SK-N-SH (cell line): ENCODE measurements at regions not wholly inside any gene's neighbourhood (a gene's known extent, or its start where the extent isn't known, plus 50 kb on each side); places are given as distances from the start of the nearest gene placed in this dataset.

Experiments used
- CTCF ChIA-PET: fragments of 300-600, 350-600 bp; formaldehyde crosslinking; extraction: SDS; loops from one replicate; lab custom pipeline; 2021; lab: Yijun Ruan, JAX
- POLR2A ChIA-PET: fragments of 350-600 bp; sonication (Branson Sonifier 250); formaldehyde crosslinking; extraction: SDS; loops from one replicate; lab custom pipeline; 2020; ENCODE audit warnings: antibody characterized with exemption, inconsistent platforms; lab: Yijun Ruan, JAX
- DNase-seq: peaks from one replicate; pipeline ENCODE4 v3.0.0; 2012
- H2AFZ ChIP-seq: fragments of 200-600 bp; sonication (generic); 2 replicates; pipeline ENCODE4 v1.8.1; 2016; ENCODE audit warnings: antibody characterized with exemption, mild to moderate bottlenecking, low read depth
- H3F3A ChIP-seq: fragments of 200-600 bp; sonication (generic); replicated peaks from 2 replicates; pipeline ENCODE3; 2016; ENCODE audit warnings: antibody characterized with exemption, mild to moderate bottlenecking; ENCODE audit not compliant: insufficient read depth
- H3K27ac ChIP-seq, 2 experiments: fragments of 200-500 bp in 1 of 2; fragments of 200-600 bp in 1 of 2; sonication (Bioruptor generic) in 1 of 2; sonication (generic), shearing (Covaris generic) in 1 of 2; 2 replicates each; pipeline versions ENCODE4 v1.5.1 to v1.6.1; 2014 to 2016; ENCODE audit warnings: low read depth in 2 of 2, inconsistent platforms in 1 of 2, low read length in 1 of 2, mild to moderate bottlenecking in 1 of 2, mixed read lengths in 1 of 2
- H3K27me3 ChIP-seq: fragments of 200-600 bp; sonication (generic), shearing (Covaris generic); 2 replicates; pipeline ENCODE4 v1.6.1; 2016; ENCODE audit warnings: mixed run types; ENCODE audit not compliant: insufficient read depth
- H3K36me3 ChIP-seq, 2 experiments: fragments of 200-500 bp in 1 of 2; fragments of 200-600 bp in 1 of 2; sonication (Bioruptor generic) in 1 of 2; sonication (generic) in 1 of 2; replicated peaks in 1 of 2; 2 replicates each; pipeline versions ENCODE3 to v1.5.1; 2014 to 2016; ENCODE audit warnings: low read length in 1 of 2, mild to moderate bottlenecking in 1 of 2; ENCODE audit not compliant: insufficient read depth in 2 of 2, control insufficient read depth in 1 of 2
- H3K4me1 ChIP-seq, 2 experiments: fragments of 200-500 bp in 1 of 2; fragments of 200-600 bp in 1 of 2; sonication (Bioruptor generic) in 1 of 2; sonication (generic), shearing (Covaris generic) in 1 of 2; 2 replicates each; pipeline versions ENCODE4 v1.5.1 to v1.6.1; 2014 to 2016; ENCODE audit warnings: low read depth in 1 of 2, low read length in 1 of 2, mixed run types in 1 of 2; ENCODE audit not compliant: insufficient read depth in 2 of 2, control insufficient read depth in 1 of 2
- H3K4me2 ChIP-seq: fragments of 200-600 bp; sonication (generic), shearing (Covaris generic); 2 replicates; pipeline ENCODE4 v1.6.1; 2017; ENCODE audit warnings: mixed run types
- H3K4me3 ChIP-seq, 2 experiments: fragments of 200-500 bp in 1 of 2; fragments of 200-600 bp in 1 of 2; sonication (Bioruptor generic) in 1 of 2; sonication (generic), shearing (Covaris generic) in 1 of 2; 2 replicates each; pipeline versions ENCODE4 v1.5.1 to v1.8.1; 2014 to 2016; ENCODE audit warnings: low read depth in 2 of 2, inconsistent platforms in 1 of 2, low read length in 1 of 2, mild to moderate bottlenecking in 1 of 2, mixed read lengths in 1 of 2, moderate library complexity in 1 of 2
- H3K79me2 ChIP-seq: fragments of 200-600 bp; sonication (generic); 2 replicates; pipeline ENCODE4 v1.8.1; 2017; ENCODE audit warnings: mild to moderate bottlenecking; ENCODE audit not compliant: insufficient read depth
- H3K9ac ChIP-seq: fragments of 200-600 bp; sonication (generic); 2 replicates; pipeline ENCODE4 v1.6.1; 2017; ENCODE audit warnings: mixed run types
- H3K9me2 ChIP-seq: fragments of 200-600 bp; sonication (generic); 2 replicates; pipeline ENCODE4 v1.6.1; 2017; ENCODE audit warnings: mixed run types
- H3K9me3 ChIP-seq: fragments of 200-600 bp; sonication (generic); 2 replicates; pipeline ENCODE4 v1.6.1; 2017; ENCODE audit warnings: mixed run types, mild to moderate bottlenecking, moderate library complexity
- H4K20me1 ChIP-seq: fragments of 200-600 bp; sonication (generic); 2 replicates; pipeline ENCODE4 v1.6.1; 2017; ENCODE audit warnings: mild to moderate bottlenecking, mixed run types; ENCODE audit not compliant: insufficient read depth
- CHD2 ChIP-seq: fragments of 150-350 bp; IDR thresholded peaks from 2 replicates; pipeline ENCODE4 v1.6.1; 2018; ENCODE audit warnings: low read length; ENCODE audit not compliant: partially characterized antibody
- EP300 ChIP-seq, 2 experiments: IDR thresholded peaks; 2 replicates each; pipeline versions ENCODE4 v1.4.0 to v1.6.1; 2012; ENCODE audit warnings: borderline replicate concordance in 1 of 2, low read depth in 1 of 2, low read length in 1 of 2
- EZH2phosphoT487 ChIP-seq: fragments of 200-600 bp; sonication (generic); IDR thresholded peaks from 2 replicates; pipeline ENCODE4 v1.6.1; 2017; ENCODE audit warnings: low read depth, mixed run types, mild to moderate bottlenecking, antibody characterized with exemption, moderate library complexity, borderline replicate concordance
- FOXJ3 ChIP-seq: sonication (generic); formaldehyde crosslinking; IDR thresholded peaks from 2 replicates; pipeline ENCODE4 v1.5.1; 2020; ENCODE audit warnings: mild to moderate bottlenecking, missing genetic modification reagents
- GABPA ChIP-seq: IDR thresholded peaks from 2 replicates; pipeline ENCODE4 v1.4.0; 2012; ENCODE audit warnings: low read depth, mild to moderate bottlenecking
- GATA2 ChIP-seq: sonication (generic); formaldehyde crosslinking; IDR thresholded peaks from 2 replicates; pipeline ENCODE4 v1.5.0; 2020; ENCODE audit warnings: mild to moderate bottlenecking, missing genetic modification reagents
- JUND ChIP-seq: IDR thresholded peaks from 2 replicates; pipeline ENCODE4 v1.4.0; 2012
- MEF2A ChIP-seq: IDR thresholded peaks from 2 replicates; pipeline ENCODE4 v1.4.0; 2012; ENCODE audit warnings: low read depth, borderline replicate concordance
- MXI1 ChIP-seq: IDR thresholded peaks from 2 replicates; pipeline ENCODE4 v1.6.1; 2012; ENCODE audit warnings: mild to moderate bottlenecking, low read depth, low read length, improper control_type of control experiment
- NRF1 ChIP-seq: IDR thresholded peaks from 2 replicates; pipeline ENCODE4 v1.6.1; 2012; ENCODE audit warnings: low read depth, mild to moderate bottlenecking, low read length
- POLR2AphosphoS5 ChIP-seq: IDR thresholded peaks from 2 replicates; pipeline ENCODE4 v1.6.1; 2012; ENCODE audit warnings: low read depth, low read length
- RCOR1 ChIP-seq: fragments of 150-350 bp; IDR thresholded peaks from 2 replicates; pipeline ENCODE4 v1.6.1; 2017; ENCODE audit warnings: antibody characterized with exemption, low read length
- RXRA ChIP-seq: IDR thresholded peaks from 2 replicates; pipeline ENCODE4 v1.4.0; 2012; ENCODE audit warnings: low read depth, mild to moderate bottlenecking, borderline replicate concordance
- SIN3A ChIP-seq: IDR thresholded peaks from 2 replicates; pipeline ENCODE4 v1.6.1; 2012; ENCODE audit warnings: low read depth, mild to moderate bottlenecking, low read length, moderate library complexity, borderline replicate concordance
- TCF12 ChIP-seq: IDR thresholded peaks from 2 replicates; pipeline ENCODE4 v1.4.0; 2012
- TEAD4 ChIP-seq: IDR thresholded peaks from 2 replicates; pipeline ENCODE4 v1.4.0; 2012; ENCODE audit warnings: mild to moderate bottlenecking, borderline replicate concordance; ENCODE audit not compliant: insufficient read depth
- WGBS: methylation state at CpG from one replicate; pipeline ENCODE4 v1.1.6; 2017; ENCODE audit warnings: low lambda C conversion rate; 5-methylcytosine and 5-hydroxymethylcytosine counted together
- TF ChIP-seq, protein P1 (sequence below): IDR thresholded peaks from 2 replicates; pipeline ENCODE4 v1.4.0; 2012; ENCODE audit warnings: low read depth, borderline replicate concordance
- TF ChIP-seq, protein P2 (sequence below): fragments of 200-600 bp; sonication (generic); IDR thresholded peaks from 2 replicates; pipeline ENCODE4 v1.6.1; 2017; ENCODE audit warnings: antibody characterized with exemption, mild to moderate bottlenecking, moderate library complexity
- TF ChIP-seq, protein P3 (sequence below): IDR thresholded peaks from 2 replicates; pipeline ENCODE4 v1.4.0; 2012; ENCODE audit warnings: low read depth
- TF ChIP-seq, protein P4 (sequence below): IDR thresholded peaks from 2 replicates; pipeline ENCODE4; 2012
- TF ChIP-seq, protein P5 (sequence below): IDR thresholded peaks from 2 replicates; pipeline ENCODE4 v1.6.1; 2012; ENCODE audit warnings: mild to moderate bottlenecking, low read depth, low read length, moderate library complexity

DNA sequence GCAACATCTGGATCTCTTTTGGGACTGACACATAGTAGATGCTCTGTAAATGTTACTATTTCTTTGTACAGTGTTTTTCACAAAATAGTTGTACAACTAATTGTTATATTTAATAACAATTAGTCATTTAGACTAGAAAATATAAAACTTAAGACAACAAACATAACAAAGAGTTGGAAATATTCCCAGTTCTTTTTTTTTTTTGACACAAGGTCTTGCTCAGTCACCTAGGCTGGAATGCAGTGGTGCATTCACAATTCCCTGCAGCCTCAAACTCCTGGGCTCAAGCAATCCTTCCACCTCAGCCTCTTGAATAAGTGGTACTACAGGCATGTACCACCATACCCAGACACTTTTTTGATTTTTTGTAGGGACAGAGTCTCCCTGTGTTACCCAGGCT lies 105.8 kb downstream of the UTRN start (continued):
- TF ChIP-seq, protein P1, sequence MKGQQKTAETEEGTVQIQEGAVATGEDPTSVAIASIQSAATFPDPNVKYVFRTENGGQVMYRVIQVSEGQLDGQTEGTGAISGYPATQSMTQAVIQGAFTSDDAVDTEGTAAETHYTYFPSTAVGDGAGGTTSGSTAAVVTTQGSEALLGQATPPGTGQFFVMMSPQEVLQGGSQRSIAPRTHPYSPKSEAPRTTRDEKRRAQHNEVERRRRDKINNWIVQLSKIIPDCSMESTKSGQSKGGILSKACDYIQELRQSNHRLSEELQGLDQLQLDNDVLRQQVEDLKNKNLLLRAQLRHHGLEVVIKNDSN, result no peak
- TF ChIP-seq CHD2 (no peak), MXI1 (no peak), RXRA (no peak), GABPA (no peak), RCOR1 (no peak), MEF2A (no peak), NRF1 (no peak), EZH2phosphoT487 (no peak)
- TF ChIP-seq, protein P2, sequence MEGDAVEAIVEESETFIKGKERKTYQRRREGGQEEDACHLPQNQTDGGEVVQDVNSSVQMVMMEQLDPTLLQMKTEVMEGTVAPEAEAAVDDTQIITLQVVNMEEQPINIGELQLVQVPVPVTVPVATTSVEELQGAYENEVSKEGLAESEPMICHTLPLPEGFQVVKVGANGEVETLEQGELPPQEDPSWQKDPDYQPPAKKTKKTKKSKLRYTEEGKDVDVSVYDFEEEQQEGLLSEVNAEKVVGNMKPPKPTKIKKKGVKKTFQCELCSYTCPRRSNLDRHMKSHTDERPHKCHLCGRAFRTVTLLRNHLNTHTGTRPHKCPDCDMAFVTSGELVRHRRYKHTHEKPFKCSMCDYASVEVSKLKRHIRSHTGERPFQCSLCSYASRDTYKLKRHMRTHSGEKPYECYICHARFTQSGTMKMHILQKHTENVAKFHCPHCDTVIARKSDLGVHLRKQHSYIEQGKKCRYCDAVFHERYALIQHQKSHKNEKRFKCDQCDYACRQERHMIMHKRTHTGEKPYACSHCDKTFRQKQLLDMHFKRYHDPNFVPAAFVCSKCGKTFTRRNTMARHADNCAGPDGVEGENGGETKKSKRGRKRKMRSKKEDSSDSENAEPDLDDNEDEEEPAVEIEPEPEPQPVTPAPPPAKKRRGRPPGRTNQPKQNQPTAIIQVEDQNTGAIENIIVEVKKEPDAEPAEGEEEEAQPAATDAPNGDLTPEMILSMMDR, result no peak

DNA sequence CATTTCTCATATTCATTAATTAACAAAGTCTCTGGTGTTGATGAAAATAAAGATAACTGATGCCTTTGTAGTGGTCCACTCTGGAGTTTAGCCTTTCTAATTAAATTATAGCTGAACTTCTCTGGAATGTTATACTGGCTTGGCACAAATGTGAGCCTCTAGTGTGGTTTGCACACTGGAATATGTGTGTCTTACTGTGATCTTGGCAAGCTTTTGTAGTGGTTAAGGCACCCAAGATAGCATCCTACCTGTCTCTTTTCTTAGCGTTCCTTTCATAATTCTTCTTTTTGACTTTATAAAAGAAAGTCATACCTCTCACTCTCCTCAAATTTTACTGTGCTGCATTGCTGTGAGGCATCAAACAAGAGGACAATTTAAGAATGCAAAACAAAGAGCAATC lies 107.4 kb downstream of the UTRN start:
- H3K9me3 ChIP-seq, result no peaks in the 10 kb centered on the region
- H3K4me2 ChIP-seq, result no peak overlapping the region
- no peak overlapping the region for H3K9ac ChIP-seq
- no peak for DNase-seq
- ChIA-PET POLR2A (no interaction called here), CTCF (no interaction called here)
- no peaks in the 10 kb centered on the region for H3K36me3 ChIP-seq
- no peaks in the 10 kb centered on the region for H3K9me2 ChIP-seq
- H3K27me3 ChIP-seq, result no peaks in the 10 kb centered on the region
- H3K4me1 ChIP-seq, result no peaks in the 10 kb centered on the region
- H3K79me2 ChIP-seq, result no peaks in the 10 kb centered on the region; the same call in 1 of the 2 replicates
- WGBS, result 9% methylated on average over 1 of the region's 1 CpG
- no peak overlapping the region for H2AFZ ChIP-seq
- no peak overlapping the region for H3K27ac ChIP-seq
- no peaks in the 10 kb centered on the region for H3F3A ChIP-seq
- H3K4me3 ChIP-seq, result no peak overlapping the region
- H4K20me1 ChIP-seq, result no peaks in the 10 kb centered on the region
- TF ChIP-seq POLR2AphosphoS5 (no peak), TCF12 (no peak), EZH2phosphoT487 (no peak), JUND (no peak), MXI1 (no peak), MEF2A (no peak), GATA2 (no peak), SIN3A (no peak), EP300 (IDR thresholded peaks at IDR 0.05; ENCODE audit: borderline replicate concordance in 1 of 2, low read depth in 1 of 2, low read length in 1 of 2) (no peak), FOXJ3 (no peak), TEAD4 (no peak)
- TF ChIP-seq, protein P3, sequence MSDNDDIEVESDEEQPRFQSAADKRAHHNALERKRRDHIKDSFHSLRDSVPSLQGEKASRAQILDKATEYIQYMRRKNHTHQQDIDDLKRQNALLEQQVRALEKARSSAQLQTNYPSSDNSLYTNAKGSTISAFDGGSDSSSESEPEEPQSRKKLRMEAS, result no peak
- TF ChIP-seq, protein P2, result no peak
- TF ChIP-seq, protein P1, result no peak
- TF ChIP-seq, protein P4, sequence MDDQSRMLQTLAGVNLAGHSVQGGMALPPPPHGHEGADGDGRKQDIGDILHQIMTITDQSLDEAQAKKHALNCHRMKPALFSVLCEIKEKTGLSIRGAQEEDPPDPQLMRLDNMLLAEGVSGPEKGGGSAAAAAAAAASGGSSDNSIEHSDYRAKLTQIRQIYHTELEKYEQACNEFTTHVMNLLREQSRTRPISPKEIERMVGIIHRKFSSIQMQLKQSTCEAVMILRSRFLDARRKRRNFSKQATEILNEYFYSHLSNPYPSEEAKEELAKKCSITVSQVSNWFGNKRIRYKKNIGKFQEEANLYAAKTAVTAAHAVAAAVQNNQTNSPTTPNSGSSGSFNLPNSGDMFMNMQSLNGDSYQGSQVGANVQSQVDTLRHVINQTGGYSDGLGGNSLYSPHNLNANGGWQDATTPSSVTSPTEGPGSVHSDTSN, result no peak
- TF ChIP-seq, protein P5, sequence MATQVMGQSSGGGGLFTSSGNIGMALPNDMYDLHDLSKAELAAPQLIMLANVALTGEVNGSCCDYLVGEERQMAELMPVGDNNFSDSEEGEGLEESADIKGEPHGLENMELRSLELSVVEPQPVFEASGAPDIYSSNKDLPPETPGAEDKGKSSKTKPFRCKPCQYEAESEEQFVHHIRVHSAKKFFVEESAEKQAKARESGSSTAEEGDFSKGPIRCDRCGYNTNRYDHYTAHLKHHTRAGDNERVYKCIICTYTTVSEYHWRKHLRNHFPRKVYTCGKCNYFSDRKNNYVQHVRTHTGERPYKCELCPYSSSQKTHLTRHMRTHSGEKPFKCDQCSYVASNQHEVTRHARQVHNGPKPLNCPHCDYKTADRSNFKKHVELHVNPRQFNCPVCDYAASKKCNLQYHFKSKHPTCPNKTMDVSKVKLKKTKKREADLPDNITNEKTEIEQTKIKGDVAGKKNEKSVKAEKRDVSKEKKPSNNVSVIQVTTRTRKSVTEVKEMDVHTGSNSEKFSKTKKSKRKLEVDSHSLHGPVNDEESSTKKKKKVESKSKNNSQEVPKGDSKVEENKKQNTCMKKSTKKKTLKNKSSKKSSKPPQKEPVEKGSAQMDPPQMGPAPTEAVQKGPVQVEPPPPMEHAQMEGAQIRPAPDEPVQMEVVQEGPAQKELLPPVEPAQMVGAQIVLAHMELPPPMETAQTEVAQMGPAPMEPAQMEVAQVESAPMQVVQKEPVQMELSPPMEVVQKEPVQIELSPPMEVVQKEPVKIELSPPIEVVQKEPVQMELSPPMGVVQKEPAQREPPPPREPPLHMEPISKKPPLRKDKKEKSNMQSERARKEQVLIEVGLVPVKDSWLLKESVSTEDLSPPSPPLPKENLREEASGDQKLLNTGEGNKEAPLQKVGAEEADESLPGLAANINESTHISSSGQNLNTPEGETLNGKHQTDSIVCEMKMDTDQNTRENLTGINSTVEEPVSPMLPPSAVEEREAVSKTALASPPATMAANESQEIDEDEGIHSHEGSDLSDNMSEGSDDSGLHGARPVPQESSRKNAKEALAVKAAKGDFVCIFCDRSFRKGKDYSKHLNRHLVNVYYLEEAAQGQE, result no peak
